ENCODE measurements at regions not wholly inside any gene's neighbourhood (a gene's known extent, or its start where the extent isn't known, plus 50 kb on each side); places are given as distances from the start of the nearest gene placed in this dataset.
"Not testable (repeated sequence)": the region's sequence is repeated elsewhere in the genome, so short reads cannot be mapped to it uniquely, and the experiment has no call there.

- no peaks in the 10 kb centered on the region for H3K27me3 ChIP-seq (ENCODE audit: insufficient read depth, low read length)
- H3K4me3 ChIP-seq (ENCODE audit: low read depth, low read length) = no peak overlapping the region
- H3K79me2 ChIP-seq (ENCODE audit: control insufficient read depth, insufficient read depth, low read length, unreplicated experiment) = peaks cover 22% of the 10 kb centered on the region
- peaks cover 35% of the 10 kb centered on the region for H3K4me1 ChIP-seq (ENCODE audit: control insufficient read depth, insufficient read depth, low read length, unreplicated experiment)
- H2AFZ ChIP-seq (ENCODE audit: low read length, unreplicated experiment) = no peak overlapping the region
- no peak overlapping the region for H3K27ac ChIP-seq (ENCODE audit: low read depth, low read length)
- H3K36me3 ChIP-seq (ENCODE audit: insufficient read depth, low read length) = peaks cover 7% of the 10 kb centered on the region; the same call in 1 of the 2 replicates
Measured at GRCh38 chr5:91315701-91316100, 67.4 kb downstream of the ARRDC3 start.

DNA sequence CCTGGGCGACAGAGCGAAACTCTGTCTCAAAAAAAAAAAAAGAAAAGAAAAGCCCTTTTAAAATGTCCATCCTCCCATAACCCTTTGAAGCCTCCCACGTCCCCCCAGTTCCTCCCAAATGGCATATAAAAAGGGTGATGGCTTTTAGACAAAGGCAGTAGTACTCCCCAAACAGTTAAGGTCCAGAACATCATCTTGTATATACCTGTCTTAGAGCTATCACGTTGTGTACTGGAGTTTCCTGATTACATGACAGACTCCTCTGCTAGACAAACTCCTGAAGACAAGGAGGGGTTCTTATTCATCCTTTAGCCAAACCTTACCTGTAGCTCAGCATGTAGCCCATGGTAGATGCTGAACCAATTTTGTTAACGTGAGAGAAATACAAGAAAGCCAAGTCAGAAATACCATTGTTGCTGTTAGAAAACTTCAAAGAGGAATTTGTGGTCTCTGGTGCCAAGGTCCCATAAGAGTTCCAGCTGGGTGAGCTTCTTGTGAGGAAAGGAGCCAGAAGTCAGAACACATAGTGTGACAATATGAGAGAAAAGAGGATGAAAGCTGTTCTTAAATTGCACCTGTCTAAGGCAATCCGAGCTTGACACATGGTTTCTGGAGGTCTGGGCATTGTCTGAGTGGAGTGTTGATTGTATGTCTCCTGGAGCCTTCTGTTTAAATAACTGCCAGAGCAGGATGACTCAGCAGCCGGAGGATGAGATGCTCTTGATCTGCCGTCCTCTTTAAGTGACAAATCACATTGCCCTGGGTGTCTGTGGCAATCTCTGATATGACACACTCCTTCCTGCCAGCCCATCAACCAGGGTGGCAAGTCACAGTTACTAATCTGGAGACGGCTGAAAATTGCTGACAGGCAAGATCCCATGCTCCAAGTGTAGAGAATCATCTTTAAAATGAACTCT lies 69.1 kb downstream of the ARRDC3 start:
- Histone ChIP-seq H3K79me2 (ENCODE audit: control insufficient read depth, insufficient read depth, low read length, unreplicated experiment) (peaks cover 24% of the 10 kb centered on the region), H2AFZ (ENCODE audit: low read length, unreplicated experiment) (no peak overlapping the region), H3K27ac (ENCODE audit: low read depth, low read length) (peak overlapping the region; percentile 100), H3K4me3 (ENCODE audit: low read depth, low read length) (peak overlapping the region; percentile 69), H3K27me3 (ENCODE audit: insufficient read depth, low read length) (no peaks in the 10 kb centered on the region), H3K36me3 (ENCODE audit: insufficient read depth, low read length) (peaks cover 11% of the 10 kb centered on the region; the same call in 1 of the 2 replicates), H3K4me1 (ENCODE audit: control insufficient read depth, insufficient read depth, low read length, unreplicated experiment) (peaks cover 39% of the 10 kb centered on the region)

DNA sequence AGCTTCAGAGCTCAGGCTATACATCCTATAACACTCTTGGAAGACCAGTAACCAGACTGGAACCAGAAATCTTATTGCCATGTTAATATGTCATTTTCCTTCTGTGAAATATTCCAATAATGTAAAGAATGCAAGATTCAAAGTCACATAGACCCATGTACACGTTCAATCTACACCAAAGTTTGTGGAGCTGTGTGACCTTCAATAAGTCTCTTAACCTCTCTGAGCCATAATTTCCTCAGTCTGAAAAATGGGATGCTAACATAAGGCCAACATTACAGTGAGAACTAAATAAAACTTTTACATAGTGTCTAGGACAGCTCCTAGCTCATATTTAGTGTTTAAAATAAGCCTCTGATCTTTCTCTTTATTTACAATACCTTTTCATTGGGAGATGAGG lies 70.4 kb downstream of the ARRDC3 start:
- no peak overlapping the region for H2AFZ ChIP-seq (ENCODE audit: low read length, unreplicated experiment)
- peaks cover 24% of the 10 kb centered on the region for H3K79me2 ChIP-seq (ENCODE audit: control insufficient read depth, insufficient read depth, low read length, unreplicated experiment)
- no peaks in the 10 kb centered on the region for H3K27me3 ChIP-seq (ENCODE audit: insufficient read depth, low read length)
- H3K4me1 ChIP-seq (ENCODE audit: control insufficient read depth, insufficient read depth, low read length, unreplicated experiment) = peaks cover 44% of the 10 kb centered on the region
- peaks cover 11% of the 10 kb centered on the region; the same call in 1 of the 2 replicates for H3K36me3 ChIP-seq (ENCODE audit: insufficient read depth, low read length)
- peak overlapping the region; percentile 100 for H3K27ac ChIP-seq (ENCODE audit: low read depth, low read length)
- peak overlapping the region; percentile 69 for H3K4me3 ChIP-seq (ENCODE audit: low read depth, low read length)

DNA sequence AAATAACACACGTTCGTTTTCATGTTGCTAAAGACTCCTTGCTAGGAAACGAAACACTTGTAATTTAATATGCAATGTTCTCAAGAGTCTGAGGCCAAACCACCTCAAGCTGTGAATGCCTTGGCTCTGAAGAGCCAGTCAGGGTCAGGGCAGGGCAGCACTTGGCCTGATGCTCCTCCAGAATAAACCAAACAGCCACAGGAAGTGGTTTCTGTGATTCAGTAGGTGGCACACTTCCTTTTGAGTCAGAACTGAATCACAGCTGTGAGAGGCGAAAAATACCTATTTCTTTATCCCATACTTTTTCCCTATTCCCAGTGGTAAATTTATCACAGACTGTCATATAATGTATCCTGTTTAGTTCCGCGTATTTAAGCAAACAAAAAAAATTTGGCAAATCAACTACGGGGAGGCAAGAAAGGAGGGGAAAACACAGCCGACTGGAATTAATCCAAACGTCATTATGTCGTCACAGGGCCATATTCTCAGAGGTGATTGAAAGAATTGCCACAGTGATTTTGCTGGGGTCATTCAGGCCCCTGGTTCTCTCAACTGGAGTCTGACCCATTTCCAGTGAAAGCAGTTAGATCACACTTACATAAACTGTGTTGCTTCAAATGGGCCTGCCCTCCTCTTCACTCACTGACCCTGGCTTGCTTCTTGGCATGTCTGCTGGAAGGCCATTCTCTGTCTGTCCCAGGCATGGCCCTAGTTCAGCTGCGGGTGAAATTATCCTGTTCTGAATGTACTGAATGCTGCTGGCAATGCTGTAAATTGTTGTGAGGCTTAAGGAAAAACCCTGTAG lies 71.2 kb downstream of the ARRDC3 start:
- Histone ChIP-seq H3K36me3 (ENCODE audit: insufficient read depth, low read length) (peaks cover 11% of the 10 kb centered on the region; the same call in 1 of the 2 replicates), H3K27me3 (ENCODE audit: insufficient read depth, low read length) (no peaks in the 10 kb centered on the region), H3K4me3 (ENCODE audit: low read depth, low read length) (peak overlapping the region; percentile 72), H3K79me2 (ENCODE audit: control insufficient read depth, insufficient read depth, low read length, unreplicated experiment) (peaks cover 24% of the 10 kb centered on the region), H2AFZ (ENCODE audit: low read length, unreplicated experiment) (no peak overlapping the region), H3K4me1 (ENCODE audit: control insufficient read depth, insufficient read depth, low read length, unreplicated experiment) (peaks cover 52% of the 10 kb centered on the region), H3K27ac (ENCODE audit: low read depth, low read length) (peak overlapping the region; percentile 100)

DNA sequence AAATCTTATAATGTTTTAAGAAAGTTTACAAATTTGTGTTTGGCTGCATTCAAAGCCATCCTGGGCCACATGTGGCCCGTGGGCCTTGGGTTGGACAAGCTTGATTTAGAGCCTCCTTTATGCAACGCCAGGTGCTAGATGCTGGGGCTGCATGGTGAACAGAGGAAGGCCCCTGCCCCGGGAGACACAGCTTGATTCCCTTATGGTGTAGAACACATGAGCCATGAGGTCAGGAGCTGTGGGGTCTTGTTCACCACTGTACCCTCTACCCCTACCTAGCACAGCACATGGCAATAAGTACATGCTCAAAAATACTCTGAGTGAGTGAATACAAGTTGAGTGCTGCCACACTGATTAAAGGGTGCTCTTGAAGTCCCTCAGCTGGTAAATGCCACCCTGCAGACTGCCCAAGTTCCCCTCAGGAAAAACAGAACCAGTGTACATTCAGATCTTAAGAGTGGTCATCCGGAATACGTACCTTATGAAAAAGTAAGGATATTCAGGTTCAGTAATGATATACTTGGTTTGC lies 71.9 kb downstream of the ARRDC3 start:
- Histone ChIP-seq H3K36me3 (ENCODE audit: insufficient read depth, low read length) (peaks cover 11% of the 10 kb centered on the region; the same call in 1 of the 2 replicates), H3K4me3 (ENCODE audit: low read depth, low read length) (peak overlapping the region; percentile 72), H3K27me3 (ENCODE audit: insufficient read depth, low read length) (no peaks in the 10 kb centered on the region), H3K79me2 (ENCODE audit: control insufficient read depth, insufficient read depth, low read length, unreplicated experiment) (peaks cover 24% of the 10 kb centered on the region), H3K4me1 (ENCODE audit: control insufficient read depth, insufficient read depth, low read length, unreplicated experiment) (peaks cover 59% of the 10 kb centered on the region), H3K27ac (ENCODE audit: low read depth, low read length) (peak overlapping the region; percentile 100), H2AFZ (ENCODE audit: low read length, unreplicated experiment) (no peak overlapping the region)

GRCh38 chr5:91308157-91308556 lies 75.0 kb downstream of the ARRDC3 start:
- not testable (repeated sequence) for H3K4me3 ChIP-seq (ENCODE audit: low read depth, low read length); H2AFZ ChIP-seq (ENCODE audit: low read length, unreplicated experiment); H3K27me3 ChIP-seq (ENCODE audit: insufficient read depth, low read length)
- Histone ChIP-seq H3K4me1 (ENCODE audit: control insufficient read depth, insufficient read depth, low read length, unreplicated experiment) (peaks cover 45% of the 10 kb centered on the region), H3K27ac (ENCODE audit: low read depth, low read length) (peak overlapping the region; percentile 84), H3K36me3 (ENCODE audit: insufficient read depth, low read length) (peaks cover 11% of the 10 kb centered on the region; the same call in 1 of the 2 replicates), H3K79me2 (ENCODE audit: control insufficient read depth, insufficient read depth, low read length, unreplicated experiment) (peaks cover 16% of the 10 kb centered on the region)

DNA sequence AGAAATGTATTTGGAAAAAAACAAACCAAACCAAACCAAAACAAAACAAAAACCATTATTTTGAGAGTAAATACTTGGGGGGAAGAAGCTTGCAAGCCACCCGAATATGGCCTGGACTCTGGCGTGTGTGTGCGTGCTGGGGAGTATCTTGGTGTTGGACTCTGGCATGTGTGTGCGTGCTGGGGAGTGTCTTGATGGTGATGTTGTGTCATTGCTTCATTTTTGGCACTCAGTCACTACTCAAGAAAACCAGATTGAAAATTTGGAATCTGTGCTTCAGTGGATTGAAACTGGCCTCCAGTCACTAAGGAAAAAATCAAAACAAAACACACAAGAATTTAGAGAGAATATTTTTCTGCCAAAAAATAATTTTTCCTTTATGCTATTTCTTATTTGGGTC lies 76.1 kb downstream of the ARRDC3 start:
- H3K4me1 ChIP-seq (ENCODE audit: control insufficient read depth, insufficient read depth, low read length, unreplicated experiment) = peaks cover 39% of the 10 kb centered on the region
- H3K79me2 ChIP-seq (ENCODE audit: control insufficient read depth, insufficient read depth, low read length, unreplicated experiment) = peaks cover 10% of the 10 kb centered on the region
- peak overlapping the region; percentile 84 for H3K27ac ChIP-seq (ENCODE audit: low read depth, low read length)
- no peak overlapping the region for H2AFZ ChIP-seq (ENCODE audit: low read length, unreplicated experiment)
- no peaks in the 10 kb centered on the region for H3K27me3 ChIP-seq (ENCODE audit: insufficient read depth, low read length)
- H3K4me3 ChIP-seq (ENCODE audit: low read depth, low read length) = no peak overlapping the region
- peaks cover 11% of the 10 kb centered on the region; the same call in 1 of the 2 replicates for H3K36me3 ChIP-seq (ENCODE audit: insufficient read depth, low read length)

DNA sequence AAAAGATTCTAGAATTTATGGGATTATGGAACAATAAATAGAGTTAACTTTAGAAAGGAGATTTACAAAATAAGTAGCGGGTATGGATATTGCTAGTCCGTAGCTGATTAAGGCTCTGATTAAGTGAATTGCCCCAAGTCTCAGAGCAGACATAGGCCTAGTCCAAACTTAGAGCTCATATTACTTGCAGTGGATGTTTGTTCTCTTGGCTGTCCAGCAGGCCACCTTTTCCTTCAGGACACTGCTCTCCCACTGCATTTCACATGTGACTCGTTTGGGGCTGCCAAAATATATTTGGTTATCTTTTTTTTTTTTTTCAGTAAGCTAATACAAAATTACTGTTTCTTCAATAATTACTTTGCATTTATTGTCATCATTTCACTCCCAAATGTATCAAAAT lies 76.6 kb downstream of the ARRDC3 start:
- Histone ChIP-seq H3K4me1 (ENCODE audit: control insufficient read depth, insufficient read depth, low read length, unreplicated experiment) (peaks cover 44% of the 10 kb centered on the region), H2AFZ (ENCODE audit: low read length, unreplicated experiment) (no peak overlapping the region), H3K27me3 (ENCODE audit: insufficient read depth, low read length) (no peaks in the 10 kb centered on the region), H3K4me3 (ENCODE audit: low read depth, low read length) (no peak overlapping the region), H3K27ac (ENCODE audit: low read depth, low read length) (peak overlapping the region; percentile 84), H3K79me2 (ENCODE audit: control insufficient read depth, insufficient read depth, low read length, unreplicated experiment) (peaks cover 10% of the 10 kb centered on the region), H3K36me3 (ENCODE audit: insufficient read depth, low read length) (peaks cover 11% of the 10 kb centered on the region; the same call in 1 of the 2 replicates)

- peaks cover 4% of the 10 kb centered on the region; the same call in 1 of the 2 replicates for H3K36me3 ChIP-seq (ENCODE audit: insufficient read depth, low read length)
- peaks cover 1% of the 10 kb centered on the region for H3K79me2 ChIP-seq (ENCODE audit: control insufficient read depth, insufficient read depth, low read length, unreplicated experiment)
- H3K4me1 ChIP-seq (ENCODE audit: control insufficient read depth, insufficient read depth, low read length, unreplicated experiment) = peaks cover 40% of the 10 kb centered on the region
- no peak overlapping the region for H2AFZ ChIP-seq (ENCODE audit: low read length, unreplicated experiment)
- no peaks in the 10 kb centered on the region for H3K27me3 ChIP-seq (ENCODE audit: insufficient read depth, low read length)
- peak overlapping the region; percentile 84; the same call in 1 of the 2 replicates for H3K27ac ChIP-seq (ENCODE audit: low read depth, low read length)
- no peak overlapping the region for H3K4me3 ChIP-seq (ENCODE audit: low read depth, low read length)
Measured at GRCh38 chr5:91305640-91306039, 77.5 kb downstream of the ARRDC3 start.

DNA sequence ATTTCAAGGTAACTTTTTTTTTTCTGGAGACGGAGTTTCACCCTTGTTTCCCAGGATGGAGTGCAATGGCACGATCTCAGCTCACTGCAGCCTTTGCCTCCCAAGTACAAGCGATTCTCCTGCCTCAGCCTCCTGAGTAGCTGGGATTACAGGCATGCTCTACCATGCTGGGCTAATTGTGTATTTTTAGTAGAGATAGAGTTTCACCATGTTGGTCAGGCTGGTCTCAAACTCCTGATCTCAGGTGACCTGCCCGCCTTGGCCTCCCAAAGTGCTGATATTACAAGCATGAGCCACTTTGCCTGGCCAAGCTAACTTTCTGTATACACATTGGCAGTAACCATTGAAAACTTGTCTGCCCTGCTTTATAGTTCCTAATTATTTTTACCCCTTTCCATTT lies 79.1 kb downstream of the ARRDC3 start:
- H3K4me3 ChIP-seq (ENCODE audit: low read depth, low read length) = not testable (repeated sequence)

More for the DNA sequence above, 79.1 kb downstream of the ARRDC3 start:
- H3K27me3 ChIP-seq (ENCODE audit: insufficient read depth, low read length); H3K79me2 ChIP-seq (ENCODE audit: control insufficient read depth, insufficient read depth, low read length, unreplicated experiment); H3K27ac ChIP-seq (ENCODE audit: low read depth, low read length); H3K36me3 ChIP-seq (ENCODE audit: insufficient read depth, low read length); H2AFZ ChIP-seq (ENCODE audit: low read length, unreplicated experiment): not testable (repeated sequence)
- peaks cover 38% of the 10 kb centered on the region for H3K4me1 ChIP-seq (ENCODE audit: control insufficient read depth, insufficient read depth, low read length, unreplicated experiment)

Data from ACC112 (cell line).